Amygdala (tissue), 56 donors: ENCODE measurements at regions not wholly inside any gene's neighbourhood (a gene's known extent, or its start where the extent isn't known, plus 50 kb on each side); places are given as distances from the start of the nearest gene placed in this dataset.

Experiments
- DNase-seq, 56 donors: peaks; one replicate each; lab custom pipeline; 2025; lab: John Stamatoyannopoulos, UW

- DNase-seq, result no peak
Observed at GRCh38 chr18:53764086-53764485, 460.4 kb downstream of the MBD2 start.

- no peak for DNase-seq
Observed at GRCh38 chr18:53757328-53757727, 467.1 kb downstream of the MBD2 start.

GRCh38 chr18:53756610-53756972 is 467.9 kb downstream of the MBD2 start:
- no peak for DNase-seq

- no peak for DNase-seq
Observed at GRCh38 chr18:53755914-53756609, 468.4 kb downstream of the MBD2 start.

GRCh38 chr18:53754154-53754553 is 470.3 kb downstream of the MBD2 start:
- DNase-seq, result no peak

GRCh38 chr18:53753601-53754000 is 470.9 kb downstream of the MBD2 start:
- no peak for DNase-seq

- peak in 1 of 56 donors; percentile 16 for DNase-seq
Observed at GRCh38 chr18:53752781-53753367, 471.6 kb downstream of the MBD2 start.

- no peak for DNase-seq
Observed at GRCh38 chr18:53749766-53750165, 474.7 kb downstream of the MBD2 start.

GRCh38 chr18:53747663-53748160 is 476.8 kb downstream of the MBD2 start:
- no peak for DNase-seq

- no peak for DNase-seq
Observed at GRCh38 chr18:53747210-53747609, 477.3 kb downstream of the MBD2 start.

GRCh38 chr18:53745986-53746385 is 478.5 kb downstream of the MBD2 start:
- no peak for DNase-seq

- no peak for DNase-seq
Observed at GRCh38 chr18:53745224-53745967, 479.1 kb downstream of the MBD2 start.

GRCh38 chr18:53739700-53740099 is 484.8 kb downstream of the MBD2 start:
- DNase-seq, result no peak

- DNase-seq, result no peak
Observed at GRCh38 chr18:53735526-53735925, 488.9 kb downstream of the MBD2 start.

- DNase-seq, result no peak
Observed at GRCh38 chr18:53715243-53715853, 509.1 kb downstream of the MBD2 start.

- DNase-seq, result no peak
Observed at GRCh38 chr18:53710080-53710479, 514.4 kb downstream of the MBD2 start.

GRCh38 chr18:53702480-53702879 is 522.0 kb downstream of the MBD2 start:
- DNase-seq, result no peak

GRCh38 chr18:53701697-53702096 is 522.8 kb downstream of the MBD2 start:
- no peak for DNase-seq

- DNase-seq, result peak in 27 of 56 donors; percentile 0 to 65 (median 5)
Observed at GRCh38 chr18:53698907-53699306, 525.6 kb downstream of the MBD2 start.

- no peak for DNase-seq
Observed at GRCh38 chr18:53689886-53690285, 534.6 kb downstream of the MBD2 start.

- no peak for DNase-seq
Observed at GRCh38 chr18:53686965-53687364, 537.5 kb downstream of the MBD2 start.
